ENCODE measurements at regions not wholly inside any gene's neighbourhood (a gene's known extent, or its start where the extent isn't known, plus 50 kb on each side); places are given as distances from the start of the nearest gene placed in this dataset.

- TF ChIP-seq CTCF (IDR thresholded peaks at IDR 0.05; ENCODE audit: low read depth, low read length, missing control alignments), result no peak
- no peak for DNase-seq (ENCODE audit: low read depth)
- H3K4me3 ChIP-seq (ENCODE audit: low read depth, low read length), result no peak overlapping the region
Measured at GRCh38 chr14:96626916-96627315, 124.7 kb downstream of the PAPOLA start.

- no peak for DNase-seq (ENCODE audit: low read depth)
- no peak for TF ChIP-seq CTCF (IDR thresholded peaks at IDR 0.05; ENCODE audit: low read depth, low read length, missing control alignments)
- no peak overlapping the region for H3K4me3 ChIP-seq (ENCODE audit: low read depth, low read length)
Measured at GRCh38 chr14:96627386-96627785, 125.2 kb downstream of the PAPOLA start.

DNA sequence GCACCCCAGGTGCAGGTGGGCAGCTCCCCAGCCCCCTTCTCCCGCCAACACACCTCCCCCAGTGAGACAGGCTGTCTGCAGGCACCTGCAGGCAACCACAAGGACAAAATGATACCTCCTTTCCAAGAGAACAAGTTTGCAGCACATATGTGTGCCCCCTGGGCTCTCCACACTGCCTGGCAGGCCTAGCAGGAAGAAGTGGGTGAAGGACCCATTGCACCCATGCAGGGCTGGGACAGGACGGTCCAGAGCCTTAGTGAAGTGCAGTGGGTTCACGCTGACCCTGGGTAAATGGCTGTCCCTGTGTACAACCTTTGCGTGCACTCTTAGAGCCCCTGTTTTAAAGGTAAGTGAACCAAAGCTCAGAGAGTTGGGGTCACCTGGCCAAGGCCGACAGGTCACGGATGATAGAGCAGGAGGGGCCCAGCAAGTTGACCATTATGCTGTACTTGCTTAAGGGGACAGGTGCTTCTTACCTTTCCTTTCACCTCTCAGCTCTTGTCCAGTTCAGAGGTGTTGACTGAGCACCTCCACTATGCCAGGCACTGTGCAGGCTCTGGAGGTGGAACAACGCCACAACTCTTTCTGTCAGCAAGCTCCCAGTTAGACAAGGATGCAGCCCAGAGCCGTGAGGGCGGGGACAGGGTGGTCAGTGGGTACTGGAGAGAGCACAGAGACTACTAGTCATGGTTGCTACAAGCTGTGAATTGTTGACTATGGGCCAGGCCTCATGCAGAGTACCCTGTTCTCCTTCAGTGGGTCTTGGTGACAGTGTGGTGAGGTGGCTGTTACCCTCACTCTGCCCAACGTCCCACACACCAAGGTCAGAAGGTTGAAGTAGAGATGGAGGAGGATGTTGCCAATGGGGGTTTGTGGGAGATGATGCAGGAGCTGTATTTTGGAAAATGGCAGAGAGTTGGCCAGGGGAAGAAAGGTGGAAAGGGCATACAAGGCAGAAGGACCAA, 125.9 kb downstream of the PAPOLA start:
- no peak for DNase-seq (ENCODE audit: low read depth)
- TF ChIP-seq CTCF (IDR thresholded peaks at IDR 0.05; ENCODE audit: low read depth, low read length, missing control alignments), result no peak
- H3K4me3 ChIP-seq (ENCODE audit: low read depth, low read length), result no peak overlapping the region

DNA sequence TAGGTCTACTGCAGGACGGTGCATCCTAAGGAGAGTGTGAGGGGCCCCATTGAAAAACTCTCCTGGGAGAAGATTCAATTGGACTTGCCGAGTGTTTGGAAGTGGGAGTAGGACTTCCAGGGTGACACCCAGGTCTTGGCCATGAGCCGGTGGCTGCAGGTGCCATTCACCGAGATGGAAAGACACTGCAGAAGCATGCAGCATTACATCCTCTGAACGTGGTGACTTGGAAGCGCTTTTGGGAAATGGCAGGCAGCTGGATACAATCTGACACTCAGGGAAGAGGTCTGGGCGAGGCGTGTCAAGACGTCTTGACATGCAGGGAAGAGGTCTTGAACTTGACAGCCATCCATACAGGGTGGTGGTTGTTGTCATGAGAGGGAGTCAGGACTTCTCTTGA, 126.9 kb downstream of the PAPOLA start:
- DNase-seq (ENCODE audit: low read depth), result no peak
- TF ChIP-seq CTCF (IDR thresholded peaks at IDR 0.05; ENCODE audit: low read depth, low read length, missing control alignments), result no peak
- no peak overlapping the region for H3K4me3 ChIP-seq (ENCODE audit: low read depth, low read length)

- no peak for TF ChIP-seq CTCF (IDR thresholded peaks at IDR 0.05; ENCODE audit: low read depth, low read length, missing control alignments)
- H3K4me3 ChIP-seq (ENCODE audit: low read depth, low read length), result no peak overlapping the region
- DNase-seq (ENCODE audit: low read depth), result no peak
Measured at GRCh38 chr14:96629558-96630222, 127.5 kb downstream of the PAPOLA start.

GRCh38 chr14:96630281-96630680, 128.1 kb downstream of the PAPOLA start:
- no peak for TF ChIP-seq CTCF (IDR thresholded peaks at IDR 0.05; ENCODE audit: low read depth, low read length, missing control alignments)
- H3K4me3 ChIP-seq (ENCODE audit: low read depth, low read length), result no peak overlapping the region
- no peak for DNase-seq (ENCODE audit: low read depth)
